CD4-positive, CD25-positive, alpha-beta regulatory T cell (primary cell): ENCODE measurements at regions not wholly inside any gene's neighbourhood (a gene's known extent, or its start where the extent isn't known, plus 50 kb on each side); places are given as distances from the start of the nearest gene placed in this dataset.
"Not testable (repeated sequence)": the region's sequence is repeated elsewhere in the genome, so short reads cannot be mapped to it uniquely, and the experiment has no call there.

Experiments used
- ATAC-seq, 2 donors: fragments of 150-1000 bp; cut with Tn5 transposase; one replicate each; pipeline ENCODE4 v1.10.0; 2021; ENCODE audit warnings: low read depth in 2 of 2, moderate number of reproducible peaks in 2 of 2, moderate library complexity in 1 of 2
- DNase-seq, 3 donors: peaks; one replicate each; pipeline versions ENCODE4 v3.0.0 to v3.0.0-alpha.2; 2012 to 2022; ENCODE audit warnings: mixed read lengths in 1 of 3
- H3K27ac ChIP-seq: one replicate; pipeline ENCODE4 v1.7.0; 2013; ENCODE audit warnings: mild to moderate bottlenecking, low read length; ENCODE audit not compliant: insufficient read depth, poor library complexity, severe bottlenecking
- H3K27me3 ChIP-seq: one replicate; pipeline ENCODE4 v1.7.0; 2013; ENCODE audit warnings: low read length; ENCODE audit not compliant: control insufficient read depth, insufficient read depth
- H3K36me3 ChIP-seq: one replicate; pipeline ENCODE4 v1.7.0; 2013; ENCODE audit warnings: mild to moderate bottlenecking, low read length, moderate library complexity; ENCODE audit not compliant: control insufficient read depth, insufficient read depth
- H3K4me1 ChIP-seq: 2 replicates; pipeline ENCODE4 v1.7.0; 2013; ENCODE audit warnings: mild to moderate bottlenecking, low read length; ENCODE audit not compliant: insufficient read depth, control insufficient read depth, poor library complexity, severe bottlenecking
- H3K4me3 ChIP-seq: one replicate; pipeline ENCODE4 v1.7.0; 2013; ENCODE audit warnings: low read depth, mild to moderate bottlenecking, low read length, moderate library complexity
- H3K9me3 ChIP-seq, 2 experiments: 1 replicate in 1 of 2; 2 replicates in 1 of 2; pipeline ENCODE4 v1.7.0; 2013; ENCODE audit warnings: low read length in 2 of 2, mild to moderate bottlenecking in 1 of 2, moderate library complexity in 1 of 2; ENCODE audit not compliant: control insufficient read depth in 2 of 2
- H3K27ac Mint-ChIP-seq, 3 donors: one replicate each; pipeline ENCODE4 v1.8.0; 2020 to 2022; ENCODE audit warnings: mild to moderate bottlenecking in 3 of 3, mixed read lengths in 3 of 3, moderate library complexity in 2 of 3
- H3K27me3 Mint-ChIP-seq: one replicate; pipeline ENCODE4 v1.8.0; 2022; ENCODE audit warnings: mild to moderate bottlenecking, mixed read lengths
- H3K36me3 Mint-ChIP-seq: one replicate; pipeline ENCODE4 v1.8.0; 2020; ENCODE audit warnings: mixed read lengths
- H3K4me1 Mint-ChIP-seq, 4 donors: one replicate each; pipeline ENCODE4 v1.8.0; 2020 to 2022; ENCODE audit warnings: mixed read lengths in 4 of 4, mild to moderate bottlenecking in 1 of 4
- H3K4me3 Mint-ChIP-seq, 4 donors: one replicate each; pipeline ENCODE4 v1.8.0; 2020 to 2022; ENCODE audit warnings: mild to moderate bottlenecking in 4 of 4, mixed read lengths in 4 of 4, moderate library complexity in 3 of 4
- H3K9me3 Mint-ChIP-seq, 7 donors: one replicate each; pipeline ENCODE4 v1.8.0; 2020 to 2022; ENCODE audit warnings: mixed read lengths in 7 of 7, mild to moderate bottlenecking in 3 of 7, moderate library complexity in 2 of 7

DNA sequence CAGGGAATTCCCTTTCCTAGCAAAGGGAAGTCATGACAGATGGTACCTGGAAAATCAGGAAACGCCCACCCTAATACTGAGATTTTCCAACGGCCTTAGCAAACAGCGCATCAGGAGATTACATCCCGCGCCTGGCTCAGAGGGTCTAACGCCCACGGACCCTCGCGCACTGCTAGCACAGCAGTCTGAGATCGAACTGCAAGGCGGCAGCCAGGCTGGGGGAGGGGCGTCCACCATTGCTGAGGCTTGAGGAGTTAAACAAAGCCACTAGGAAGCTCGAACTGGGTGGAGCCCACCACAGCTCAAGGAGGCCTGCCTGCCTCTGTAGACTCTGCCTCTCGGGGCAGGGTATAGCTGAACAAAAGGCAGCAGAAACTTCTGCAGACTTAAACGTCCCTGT lies 507.7 kb downstream of the ZIC3 start:
- Histone ChIP-seq H3K36me3 (no peaks in the 10 kb centered on the region), H3K27me3 (no peaks in the 10 kb centered on the region), H3K9me3 (no peaks in the 10 kb centered on the region), H3K4me1 (no peaks in the 10 kb centered on the region), H3K27ac (no peak overlapping the region), H3K4me3 (no peak overlapping the region)
- Mint-ChIP-seq H3K9me3 (peaks cover 0 to 13% (median 0%) of the 10 kb centered on the region in 7 donors), H3K4me1 (no peaks in the 10 kb centered on the region), H3K36me3 (no peaks in the 10 kb centered on the region), H3K27me3 (no peaks in the 10 kb centered on the region), H3K27ac (no peak overlapping the region), H3K4me3 (no peak overlapping the region)
- DNase-seq (no peak), ATAC-seq (no peak)

DNA sequence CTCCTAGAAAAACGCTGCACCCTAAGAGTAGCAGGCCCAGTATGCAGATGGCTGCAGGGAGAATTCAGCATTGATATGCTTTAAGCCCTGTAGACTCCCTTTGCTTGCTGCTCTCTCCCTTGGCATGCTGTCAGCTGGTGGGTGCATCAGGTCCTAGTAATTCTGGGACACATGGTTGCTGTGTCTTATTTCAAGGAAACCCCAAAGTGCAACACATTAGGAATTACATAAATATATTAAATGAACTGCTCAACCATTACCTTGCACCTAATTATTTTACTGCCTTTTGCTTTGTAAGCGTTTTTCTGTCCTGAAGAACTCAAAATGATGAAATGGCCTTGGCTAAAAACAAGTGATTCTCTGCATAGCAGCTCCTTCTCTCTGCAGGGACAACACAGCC lies 516.3 kb downstream of the ZIC3 start:
- no peaks in the 10 kb centered on the region for H3K4me1 ChIP-seq
- H3K27me3 ChIP-seq: no peaks in the 10 kb centered on the region
- H3K4me3 ChIP-seq: no peak overlapping the region
- H3K36me3 ChIP-seq: no peaks in the 10 kb centered on the region
- Mint-ChIP-seq H3K27me3 (no peaks in the 10 kb centered on the region), H3K4me1 (no peaks in the 10 kb centered on the region), H3K27ac (no peak overlapping the region), H3K36me3 (no peaks in the 10 kb centered on the region), H3K4me3 (no peak overlapping the region), H3K9me3 (peaks cover 0 to 3% (median 0%) of the 10 kb centered on the region in 7 donors)
- ATAC-seq (no peak), DNase-seq (no peak)
- no peaks in the 10 kb centered on the region for H3K9me3 ChIP-seq
- H3K27ac ChIP-seq: no peak overlapping the region

DNA sequence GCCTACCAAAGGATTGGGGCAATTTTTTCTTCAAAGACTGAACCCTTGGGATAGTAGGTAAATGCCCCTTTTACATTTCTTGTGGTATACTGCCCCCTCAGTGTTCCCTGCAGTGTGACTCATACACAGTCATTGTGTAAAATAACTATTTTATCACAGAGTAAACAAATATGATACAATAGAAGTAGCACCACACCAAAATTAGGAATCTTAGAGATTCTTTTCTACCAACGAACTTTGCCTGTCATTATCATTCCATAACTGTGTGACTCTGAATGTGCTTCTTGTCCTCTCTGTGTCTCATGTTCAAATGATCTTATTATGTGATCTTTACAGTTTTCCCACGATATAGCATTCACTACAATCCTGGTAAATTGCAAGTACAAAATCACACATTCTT lies 517.0 kb downstream of the ZIC3 start:
- no peaks in the 10 kb centered on the region for H3K9me3 ChIP-seq
- H3K27ac ChIP-seq: no peak overlapping the region
- H3K27me3 ChIP-seq: no peaks in the 10 kb centered on the region
- H3K4me1 ChIP-seq: no peaks in the 10 kb centered on the region
- no peak for DNase-seq
- H3K27ac Mint-ChIP-seq: no peak overlapping the region
- ATAC-seq: no peak
- no peaks in the 10 kb centered on the region for H3K36me3 ChIP-seq
- no peak overlapping the region for H3K4me3 ChIP-seq
- H3K4me3 Mint-ChIP-seq: no peak overlapping the region
- no peaks in the 10 kb centered on the region for H3K4me1 Mint-ChIP-seq
- no peaks in the 10 kb centered on the region for H3K36me3 Mint-ChIP-seq
- H3K27me3 Mint-ChIP-seq: no peaks in the 10 kb centered on the region
- peaks cover 0 to 3% (median 0%) of the 10 kb centered on the region in 7 donors for H3K9me3 Mint-ChIP-seq

GRCh38 chrX:138110910-138111309 lies 545.0 kb downstream of the ZIC3 start:
- not testable (repeated sequence) for H3K27me3 ChIP-seq, H3K36me3 ChIP-seq, H3K4me1 Mint-ChIP-seq, H3K9me3 Mint-ChIP-seq, H3K27ac Mint-ChIP-seq, ATAC-seq, H3K4me3 ChIP-seq, H3K9me3 ChIP-seq, H3K4me1 ChIP-seq, H3K27ac ChIP-seq, DNase-seq, H3K36me3 Mint-ChIP-seq, H3K27me3 Mint-ChIP-seq, H3K4me3 Mint-ChIP-seq

DNA sequence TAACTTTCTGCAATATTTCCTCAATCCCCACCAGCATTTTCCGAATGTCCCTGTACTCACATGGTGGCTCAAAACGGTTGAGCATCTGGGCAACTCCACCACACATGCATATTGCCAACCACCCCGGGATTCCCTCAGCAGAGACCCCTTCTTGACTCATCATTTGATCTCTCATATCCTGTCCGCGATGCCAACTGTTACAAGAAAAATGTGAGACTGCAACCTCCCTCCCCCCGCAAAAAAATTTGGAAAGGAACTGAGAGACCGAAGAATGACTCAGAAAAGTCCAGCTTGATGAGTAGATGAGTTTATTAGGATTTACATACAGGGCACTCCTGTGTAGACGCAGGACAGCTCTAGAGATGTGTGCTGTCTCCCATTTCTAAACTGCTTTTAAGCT lies 561.4 kb downstream of the ZIC3 start:
- no peaks in the 10 kb centered on the region for H3K4me1 Mint-ChIP-seq
- no peaks in the 10 kb centered on the region for H3K4me1 ChIP-seq
- no peak overlapping the region for H3K27ac ChIP-seq
- H3K27me3 Mint-ChIP-seq: no peaks in the 10 kb centered on the region
- H3K27me3 ChIP-seq: no peaks in the 10 kb centered on the region
- no peak overlapping the region for H3K27ac Mint-ChIP-seq
- ATAC-seq: no peak
- no peak overlapping the region for H3K4me3 Mint-ChIP-seq
- H3K9me3 Mint-ChIP-seq: peaks cover 0 to 1% (median 0%) of the 10 kb centered on the region in 7 donors
- no peaks in the 10 kb centered on the region for H3K9me3 ChIP-seq
- no peak overlapping the region for H3K4me3 ChIP-seq
- H3K36me3 ChIP-seq: no peaks in the 10 kb centered on the region
- H3K36me3 Mint-ChIP-seq: no peaks in the 10 kb centered on the region
- no peak for DNase-seq

DNA sequence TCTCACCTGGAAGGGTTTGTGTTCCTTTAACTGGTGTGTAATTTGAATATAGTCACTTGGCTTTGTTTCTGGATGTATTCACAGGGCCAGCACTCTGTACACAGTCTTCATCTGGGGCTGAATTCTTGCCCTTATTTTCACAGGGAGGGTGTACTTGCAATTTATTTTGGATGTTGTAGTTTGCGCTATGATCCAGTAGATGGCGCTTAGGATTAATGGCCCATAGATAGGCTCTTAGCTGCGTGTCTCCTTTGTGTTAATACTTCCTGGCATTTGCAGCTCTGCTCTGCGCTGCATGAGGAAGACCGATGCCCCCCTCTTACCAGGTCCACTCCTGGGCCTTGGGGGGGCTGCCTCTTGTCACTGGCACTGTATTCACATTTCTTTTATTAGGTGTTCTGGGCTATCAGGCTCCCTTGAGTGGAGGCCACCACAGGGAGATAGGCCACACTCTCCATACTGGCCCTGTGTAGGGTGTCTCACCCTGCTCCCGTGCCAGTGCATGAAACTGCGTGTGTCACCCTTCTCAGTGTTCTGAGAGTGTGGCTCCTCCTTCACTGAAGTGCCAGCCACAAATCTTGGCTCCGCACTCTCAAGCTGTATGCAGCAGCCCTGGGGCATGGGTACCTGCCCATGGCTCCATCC lies 562.2 kb downstream of the ZIC3 start:
- Histone ChIP-seq H3K27me3 (no peaks in the 10 kb centered on the region), H3K4me3 (no peak overlapping the region), H3K36me3 (no peaks in the 10 kb centered on the region), H3K9me3 (no peaks in the 10 kb centered on the region), H3K27ac (no peak overlapping the region), H3K4me1 (no peaks in the 10 kb centered on the region)
- Mint-ChIP-seq H3K36me3 (no peaks in the 10 kb centered on the region), H3K27ac (no peak overlapping the region), H3K4me1 (no peaks in the 10 kb centered on the region), H3K9me3 (peaks cover 0 to 1% (median 0%) of the 10 kb centered on the region in 7 donors), H3K27me3 (no peaks in the 10 kb centered on the region), H3K4me3 (no peak overlapping the region)
- ATAC-seq: no peak
- DNase-seq: peak in 2 of 3 donors; percentile 5 to 37

GRCh38 chrX:138150709-138151108 lies 560.8 kb downstream of the FGF13 start:
- H3K27me3 Mint-ChIP-seq: no peaks in the 10 kb centered on the region
- Histone ChIP-seq H3K4me1 (no peaks in the 10 kb centered on the region), H3K36me3 (no peaks in the 10 kb centered on the region), H3K9me3 (no peaks in the 10 kb centered on the region), H3K27me3 (no peaks in the 10 kb centered on the region), H3K4me3 (no peak overlapping the region), H3K27ac (no peak overlapping the region)
- peaks cover 0 to 2% (median 0%) of the 10 kb centered on the region in 7 donors for H3K9me3 Mint-ChIP-seq
- no peak overlapping the region for H3K27ac Mint-ChIP-seq
- H3K4me1 Mint-ChIP-seq: no peaks in the 10 kb centered on the region
- DNase-seq (peak in 1 of 3 donors; percentile 2), ATAC-seq (no peak)
- no peaks in the 10 kb centered on the region for H3K36me3 Mint-ChIP-seq
- H3K4me3 Mint-ChIP-seq: no peak overlapping the region

- no peak overlapping the region for H3K27ac Mint-ChIP-seq
- Histone ChIP-seq H3K4me1 (no peaks in the 10 kb centered on the region), H3K27ac (no peak overlapping the region), H3K9me3 (no peaks in the 10 kb centered on the region), H3K36me3 (no peaks in the 10 kb centered on the region), H3K4me3 (no peak overlapping the region), H3K27me3 (no peaks in the 10 kb centered on the region)
- H3K9me3 Mint-ChIP-seq: peaks cover 0 to 5% (median 0%) of the 10 kb centered on the region in 7 donors
- no peak for ATAC-seq
- no peak for DNase-seq
- H3K27me3 Mint-ChIP-seq: no peaks in the 10 kb centered on the region
- H3K4me3 Mint-ChIP-seq: peak overlapping the region in 1 of 4 donors; percentile 21
- no peaks in the 10 kb centered on the region for H3K36me3 Mint-ChIP-seq
- H3K4me1 Mint-ChIP-seq: no peaks in the 10 kb centered on the region
Measured at GRCh38 chrX:138157850-138158249, 553.7 kb downstream of the FGF13 start.
